SU-DHL-6 (cell line): ENCODE measurements at regions not wholly inside any gene's neighbourhood (a gene's known extent, or its start where the extent isn't known, plus 50 kb on each side); places are given as distances from the start of the nearest gene placed in this dataset.

Experiments
- CTCF ChIP-seq: fragments of 200-600 bp; sonication (generic); IDR thresholded peaks from one replicate; pipeline ENCODE4 v1.5.1; 2017; ENCODE audit warnings: antibody characterized with exemption, mild to moderate bottlenecking, low read length, moderate library complexity; ENCODE audit not compliant: insufficient read depth, poor library complexity, severe bottlenecking
- EZH2phosphoT487 ChIP-seq: fragments of 200-600 bp; sonication (generic), shearing (Covaris generic); conservative IDR thresholded peaks from 2 replicates; pipeline ENCODE4 v1.6.1; 2018; ENCODE audit warnings: mild to moderate bottlenecking, antibody characterized with exemption, low read length, moderate library complexity, mixed read lengths

GRCh38 chr3:31284776-31285175 lies 247.9 kb upstream of the STT3B start:
- TF ChIP-seq CTCF = no peak
- TF ChIP-seq EZH2phosphoT487 = no peak
